ENCODE measurements at regions not wholly inside any gene's neighbourhood (a gene's known extent, or its start where the extent isn't known, plus 50 kb on each side); places are given as distances from the start of the nearest gene placed in this dataset.

DNA sequence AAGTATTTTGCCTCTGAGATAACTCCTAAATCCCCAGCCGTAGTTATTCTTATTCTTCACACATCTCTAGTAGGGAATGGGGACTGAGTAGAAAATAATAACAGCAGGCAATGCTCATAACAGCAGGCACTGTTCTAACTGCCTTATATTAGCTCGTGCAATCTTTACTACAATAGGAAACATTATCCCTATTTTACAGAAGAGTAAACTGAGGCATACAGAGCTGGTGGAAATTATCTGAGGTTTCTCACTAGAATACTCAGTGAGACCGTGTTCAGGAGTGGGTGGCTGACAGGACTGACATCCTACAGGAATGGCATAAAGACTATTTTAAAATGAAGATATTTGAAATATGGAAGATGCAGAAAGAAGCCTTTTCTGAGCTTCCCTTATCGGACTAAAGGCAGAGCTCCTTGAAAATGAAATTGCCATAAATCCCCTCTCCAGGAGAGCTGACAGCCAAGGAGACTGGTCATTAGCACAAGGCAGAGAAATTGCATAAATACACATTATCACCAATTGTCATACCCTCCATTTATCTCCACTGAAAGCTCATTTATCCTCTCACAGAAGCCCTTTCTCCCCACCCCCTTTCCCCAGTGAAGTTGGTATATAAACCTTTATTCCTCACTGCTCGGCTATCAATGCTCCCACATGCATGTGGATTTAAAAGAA, 93.9 kb downstream of the RASSF10 start:
- TF ChIP-seq ZNF70 (CRISPR knock-in tag; IDR thresholded peaks at IDR 0.05) (no peak), ZC3H10 (CRISPR knock-in tag; IDR thresholded peaks at IDR 0.05) (no peak), CSDC2 (CRISPR knock-in tag; IDR thresholded peaks at IDR 0.05) (no peak), BACH2 (CRISPR knock-in tag; IDR thresholded peaks at IDR 0.05; ENCODE audit: borderline replicate concordance) (no peak), PPARA (CRISPR knock-in tag; IDR thresholded peaks at IDR 0.05; ENCODE audit: borderline replicate concordance) (no peak), ARNTL (CRISPR knock-in tag; IDR thresholded peaks at IDR 0.05; ENCODE audit: borderline replicate concordance, low read depth) (no peak), RARB (CRISPR knock-in tag; IDR thresholded peaks at IDR 0.05) (no peak), ZFP30 (CRISPR knock-in tag; IDR thresholded peaks at IDR 0.05) (no peak), GLIS3 (CRISPR knock-in tag; IDR thresholded peaks at IDR 0.05) (no peak), ZNF8 (CRISPR knock-in tag; IDR thresholded peaks at IDR 0.05) (no peak), TCF4 (CRISPR knock-in tag; IDR thresholded peaks at IDR 0.05; ENCODE audit: borderline replicate concordance) (no peak)
- TF ChIP-seq, protein P1, sequence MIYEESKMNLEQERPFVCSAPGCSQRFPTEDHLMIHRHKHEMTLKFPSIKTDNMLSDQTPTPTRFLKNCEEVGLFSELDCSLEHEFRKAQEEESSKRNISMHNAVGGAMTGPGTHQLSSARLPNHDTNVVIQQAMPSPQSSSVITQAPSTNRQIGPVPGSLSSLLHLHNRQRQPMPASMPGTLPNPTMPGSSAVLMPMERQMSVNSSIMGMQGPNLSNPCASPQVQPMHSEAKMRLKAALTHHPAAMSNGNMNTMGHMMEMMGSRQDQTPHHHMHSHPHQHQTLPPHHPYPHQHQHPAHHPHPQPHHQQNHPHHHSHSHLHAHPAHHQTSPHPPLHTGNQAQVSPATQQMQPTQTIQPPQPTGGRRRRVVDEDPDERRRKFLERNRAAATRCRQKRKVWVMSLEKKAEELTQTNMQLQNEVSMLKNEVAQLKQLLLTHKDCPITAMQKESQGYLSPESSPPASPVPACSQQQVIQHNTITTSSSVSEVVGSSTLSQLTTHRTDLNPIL (CRISPR knock-in tag; IDR thresholded peaks at IDR 0.05; ENCODE audit: low read depth), result no peak
- TF ChIP-seq, protein P2, sequence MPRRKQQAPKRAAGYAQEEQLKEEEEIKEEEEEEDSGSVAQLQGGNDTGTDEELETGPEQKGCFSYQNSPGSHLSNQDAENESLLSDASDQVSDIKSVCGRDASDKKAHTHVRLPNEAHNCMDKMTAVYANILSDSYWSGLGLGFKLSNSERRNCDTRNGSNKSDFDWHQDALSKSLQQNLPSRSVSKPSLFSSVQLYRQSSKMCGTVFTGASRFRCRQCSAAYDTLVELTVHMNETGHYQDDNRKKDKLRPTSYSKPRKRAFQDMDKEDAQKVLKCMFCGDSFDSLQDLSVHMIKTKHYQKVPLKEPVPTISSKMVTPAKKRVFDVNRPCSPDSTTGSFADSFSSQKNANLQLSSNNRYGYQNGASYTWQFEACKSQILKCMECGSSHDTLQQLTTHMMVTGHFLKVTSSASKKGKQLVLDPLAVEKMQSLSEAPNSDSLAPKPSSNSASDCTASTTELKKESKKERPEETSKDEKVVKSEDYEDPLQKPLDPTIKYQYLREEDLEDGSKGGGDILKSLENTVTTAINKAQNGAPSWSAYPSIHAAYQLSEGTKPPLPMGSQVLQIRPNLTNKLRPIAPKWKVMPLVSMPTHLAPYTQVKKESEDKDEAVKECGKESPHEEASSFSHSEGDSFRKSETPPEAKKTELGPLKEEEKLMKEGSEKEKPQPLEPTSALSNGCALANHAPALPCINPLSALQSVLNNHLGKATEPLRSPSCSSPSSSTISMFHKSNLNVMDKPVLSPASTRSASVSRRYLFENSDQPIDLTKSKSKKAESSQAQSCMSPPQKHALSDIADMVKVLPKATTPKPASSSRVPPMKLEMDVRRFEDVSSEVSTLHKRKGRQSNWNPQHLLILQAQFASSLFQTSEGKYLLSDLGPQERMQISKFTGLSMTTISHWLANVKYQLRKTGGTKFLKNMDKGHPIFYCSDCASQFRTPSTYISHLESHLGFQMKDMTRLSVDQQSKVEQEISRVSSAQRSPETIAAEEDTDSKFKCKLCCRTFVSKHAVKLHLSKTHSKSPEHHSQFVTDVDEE (CRISPR knock-in tag; IDR thresholded peaks at IDR 0.05), result no peak
- ATAC-seq, result no peak

DNA sequence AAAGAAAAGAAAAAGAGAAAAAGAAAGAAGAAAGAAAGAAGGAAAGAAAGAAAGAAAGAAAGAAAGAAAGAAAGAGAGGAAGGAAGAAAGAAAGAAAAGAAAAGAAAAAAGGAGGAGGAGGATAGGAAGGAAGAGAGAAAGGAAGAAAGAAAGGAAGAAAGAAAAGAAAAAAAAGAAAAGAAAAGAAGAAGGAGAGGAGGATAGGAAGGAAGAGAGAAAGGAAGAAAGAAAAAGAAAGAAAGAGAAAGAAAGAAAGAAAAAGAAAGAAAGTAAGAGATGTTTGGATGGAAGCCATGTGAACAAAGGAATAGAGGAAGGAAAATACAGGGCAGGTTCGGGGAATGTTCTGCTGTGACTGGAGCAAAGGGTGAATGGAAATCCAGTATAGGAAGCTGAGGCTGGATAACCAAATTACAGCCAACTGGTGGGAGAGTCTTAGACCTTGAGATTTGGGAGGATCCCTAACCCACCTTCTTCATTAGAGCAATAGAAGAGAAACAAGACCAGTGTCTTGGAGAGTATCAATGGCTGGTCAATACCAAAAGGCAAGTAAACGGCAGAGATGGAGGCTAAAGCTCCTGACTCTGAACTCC, 94.9 kb downstream of the RASSF10 start:
- no peak for ATAC-seq
- no peak for TF ChIP-seq ZNF8 (CRISPR knock-in tag; IDR thresholded peaks at IDR 0.05)
- TF ChIP-seq, protein P3, sequence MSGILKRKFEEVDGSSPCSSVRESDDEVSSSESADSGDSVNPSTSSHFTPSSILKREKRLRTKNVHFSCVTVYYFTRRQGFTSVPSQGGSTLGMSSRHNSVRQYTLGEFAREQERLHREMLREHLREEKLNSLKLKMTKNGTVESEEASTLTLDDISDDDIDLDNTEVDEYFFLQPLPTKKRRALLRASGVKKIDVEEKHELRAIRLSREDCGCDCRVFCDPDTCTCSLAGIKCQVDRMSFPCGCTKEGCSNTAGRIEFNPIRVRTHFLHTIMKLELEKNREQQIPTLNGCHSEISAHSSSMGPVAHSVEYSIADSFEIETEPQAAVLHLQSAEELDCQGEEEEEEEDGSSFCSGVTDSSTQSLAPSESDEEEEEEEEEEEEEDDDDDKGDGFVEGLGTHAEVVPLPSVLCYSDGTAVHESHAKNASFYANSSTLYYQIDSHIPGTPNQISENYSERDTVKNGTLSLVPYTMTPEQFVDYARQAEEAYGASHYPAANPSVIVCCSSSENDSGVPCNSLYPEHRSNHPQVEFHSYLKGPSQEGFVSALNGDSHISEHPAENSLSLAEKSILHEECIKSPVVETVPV (CRISPR knock-in tag; IDR thresholded peaks at IDR 0.05), result no peak
- TF ChIP-seq, protein P2 (CRISPR knock-in tag; IDR thresholded peaks at IDR 0.05), result no peak
- TF ChIP-seq SNAI2 (CRISPR knock-in tag; IDR thresholded peaks at IDR 0.05), result no peak

DNA sequence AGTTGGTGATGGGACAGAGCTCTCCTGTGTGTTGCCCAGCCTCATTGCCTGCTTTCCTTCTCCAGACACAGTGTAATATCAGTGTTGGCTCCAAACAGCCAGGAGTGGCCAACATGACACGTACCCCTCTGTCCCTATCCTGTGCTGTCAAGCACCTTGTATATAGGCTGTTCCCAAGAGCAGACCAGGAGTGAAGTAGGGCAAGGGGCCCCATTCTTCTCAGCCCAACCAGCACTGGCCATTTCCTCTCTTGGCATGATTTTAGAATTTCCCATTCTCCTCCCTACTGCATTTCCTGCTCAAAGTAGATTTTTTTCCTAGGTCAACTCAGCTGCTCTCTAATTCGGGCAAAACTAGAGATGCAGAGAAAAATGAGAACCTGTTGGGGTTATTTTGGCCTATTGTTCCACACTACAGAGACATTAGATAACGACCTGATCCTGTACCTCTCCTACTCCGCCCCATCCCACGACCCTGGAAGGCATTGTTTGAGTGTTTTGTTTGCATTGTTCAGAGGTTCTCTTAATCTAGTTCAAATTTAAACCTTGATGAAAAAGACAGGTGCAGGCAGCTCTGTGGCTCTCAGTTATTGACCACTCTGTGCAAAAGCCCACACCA, 95.6 kb downstream of the RASSF10 start:
- no peak for TF ChIP-seq SNAI2 (CRISPR knock-in tag; IDR thresholded peaks at IDR 0.05)
- no peak for TF ChIP-seq PPARA (CRISPR knock-in tag; IDR thresholded peaks at IDR 0.05; ENCODE audit: borderline replicate concordance)
- TF ChIP-seq, protein P4, sequence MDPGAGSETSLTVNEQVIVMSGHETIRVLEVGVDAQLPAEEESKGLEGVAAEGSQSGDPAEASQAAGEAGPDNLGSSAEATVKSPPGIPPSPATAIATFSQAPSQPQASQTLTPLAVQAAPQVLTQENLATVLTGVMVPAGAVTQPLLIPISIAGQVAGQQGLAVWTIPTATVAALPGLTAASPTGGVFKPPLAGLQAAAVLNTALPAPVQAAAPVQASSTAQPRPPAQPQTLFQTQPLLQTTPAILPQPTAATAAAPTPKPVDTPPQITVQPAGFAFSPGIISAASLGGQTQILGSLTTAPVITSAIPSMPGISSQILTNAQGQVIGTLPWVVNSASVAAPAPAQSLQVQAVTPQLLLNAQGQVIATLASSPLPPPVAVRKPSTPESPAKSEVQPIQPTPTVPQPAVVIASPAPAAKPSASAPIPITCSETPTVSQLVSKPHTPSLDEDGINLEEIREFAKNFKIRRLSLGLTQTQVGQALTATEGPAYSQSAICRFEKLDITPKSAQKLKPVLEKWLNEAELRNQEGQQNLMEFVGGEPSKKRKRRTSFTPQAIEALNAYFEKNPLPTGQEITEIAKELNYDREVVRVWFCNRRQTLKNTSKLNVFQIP (CRISPR knock-in tag; IDR thresholded peaks at IDR 0.05; ENCODE audit: borderline replicate concordance, low read depth), result no peak
- TF ChIP-seq CSDC2 (CRISPR knock-in tag; IDR thresholded peaks at IDR 0.05), result no peak
- no peak for TF ChIP-seq ZC3H10 (CRISPR knock-in tag; IDR thresholded peaks at IDR 0.05)
- no peak for TF ChIP-seq TOX (CRISPR knock-in tag; IDR thresholded peaks at IDR 0.05; ENCODE audit: borderline replicate concordance)
- TF ChIP-seq ARNTL (CRISPR knock-in tag; IDR thresholded peaks at IDR 0.05; ENCODE audit: borderline replicate concordance, low read depth), result no peak
- no peak for TF ChIP-seq ISL1 (CRISPR knock-in tag; IDR thresholded peaks at IDR 0.05)
- TF ChIP-seq OSR1 (CRISPR knock-in tag; IDR thresholded peaks at IDR 0.05), result no peak
- no peak for TF ChIP-seq ESRRG (CRISPR knock-in tag; IDR thresholded peaks at IDR 0.05)
- TF ChIP-seq, protein P3 (CRISPR knock-in tag; IDR thresholded peaks at IDR 0.05), result no peak
- TF ChIP-seq, protein P1 (CRISPR knock-in tag; IDR thresholded peaks at IDR 0.05; ENCODE audit: low read depth), result no peak
- ATAC-seq, result no peak
